B cell (primary cell): ENCODE measurements at regions not wholly inside any gene's neighbourhood (a gene's known extent, or its start where the extent isn't known, plus 50 kb on each side); places are given as distances from the start of the nearest gene placed in this dataset.

Source experiments
- CTCF ChIP-seq: fragments of 200-600 bp; IDR thresholded peaks from one replicate; pipeline ENCODE4 v1.8.0; 2022; ENCODE audit warnings: antibody characterized with exemption, mild to moderate bottlenecking
- EZH2 ChIP-seq: IDR thresholded peaks from 2 replicates; pipeline ENCODE4 v1.6.1; 2012; ENCODE audit warnings: borderline replicate concordance, low read depth, mild to moderate bottlenecking, moderate library complexity, low read length; ENCODE audit not compliant: insufficient read depth, poor library complexity, severe bottlenecking

GRCh38 chr5:127184851-127185250 is 105.7 kb upstream of the MEGF10 start:
- TF ChIP-seq EZH2 (no peak), CTCF (no peak)
